CD14-positive monocyte (primary cell): ENCODE measurements at regions not wholly inside any gene's neighbourhood (a gene's known extent, or its start where the extent isn't known, plus 50 kb on each side); places are given as distances from the start of the nearest gene placed in this dataset.

Experiments used
- DNase-seq, 3 donors: peaks; one replicate each; pipeline ENCODE4 v3.0.0-alpha.2; 2011 to 2022
- H2AFZ ChIP-seq: 2 replicates; pipeline ENCODE4 v1.6.0; 2012; ENCODE audit warnings: mild to moderate bottlenecking, low read depth, low read length, inconsistent platforms; ENCODE audit not compliant: insufficient read depth, poor library complexity, severe bottlenecking
- H3K27ac ChIP-seq, 2 donors: 1 replicate in 1 of 2; 2 replicates in 1 of 2; pipeline ENCODE4 v1.5.1; 2012 to 2013; ENCODE audit warnings: low read length in 2 of 2, control low read depth in 1 of 2, inconsistent platforms in 1 of 2, low read depth in 1 of 2, mild to moderate bottlenecking in 1 of 2
- H3K27me3 ChIP-seq, 2 donors: one replicate each; pipeline versions ENCODE4 v1.6.0 to v1.6.1; 2011 to 2013; ENCODE audit warnings: low read length in 2 of 2; ENCODE audit not compliant: control insufficient read depth in 2 of 2, insufficient read depth in 2 of 2
- H3K36me3 ChIP-seq, 2 donors: replicated peaks in 1 of 2; 1 replicate in 1 of 2; 2 replicates in 1 of 2; pipeline versions ENCODE4 v1.5.1 to v1.6.1; 2012 to 2013; ENCODE audit warnings: low read length in 2 of 2, control low read depth in 1 of 2, inconsistent platforms in 1 of 2, mild to moderate bottlenecking in 1 of 2; ENCODE audit not compliant: insufficient read depth in 2 of 2, control insufficient read depth in 1 of 2
- H3K4me1 ChIP-seq, 2 donors: 1 replicate in 1 of 2; 2 replicates in 1 of 2; pipeline versions ENCODE4 v1.5.1 to v1.6.1; 2012 to 2013; ENCODE audit warnings: low read length in 2 of 2, control low read depth in 1 of 2, inconsistent platforms in 1 of 2, mild to moderate bottlenecking in 1 of 2, moderate library complexity in 1 of 2; ENCODE audit not compliant: insufficient read depth in 2 of 2, control insufficient read depth in 1 of 2
- H3K4me2 ChIP-seq: replicated peaks from 2 replicates; pipeline ENCODE3; 2012; ENCODE audit warnings: low read length, moderate library complexity, mild to moderate bottlenecking; ENCODE audit not compliant: poor library complexity, severe bottlenecking; ENCODE audit errors: extremely low read depth
- H3K4me3 ChIP-seq, 3 experiments: fragments of 200-600 bp in 1 of 3; sonication (generic) in 1 of 3; replicated peaks in 1 of 3; 1 replicate in 2 of 3; 2 replicates in 1 of 3; pipeline ENCODE4 v1.5.1; 2011 to 2013; ENCODE audit warnings: low read length in 3 of 3, mild to moderate bottlenecking in 3 of 3, control low read depth in 2 of 3, low read depth in 2 of 3, inconsistent platforms in 1 of 3, moderate library complexity in 1 of 3
- H3K79me2 ChIP-seq: 2 replicates; pipeline ENCODE4 v1.6.0; 2012; ENCODE audit warnings: mild to moderate bottlenecking, control low read depth, inconsistent platforms, low read length, moderate library complexity; ENCODE audit not compliant: insufficient read depth
- H3K9ac ChIP-seq: 2 replicates; pipeline ENCODE4 v1.6.0; 2017; ENCODE audit warnings: low read length, mild to moderate bottlenecking; ENCODE audit not compliant: insufficient read depth, poor library complexity, severe bottlenecking
- H3K9me3 ChIP-seq, 2 donors: replicated peaks in 1 of 2; 1 replicate in 1 of 2; 2 replicates in 1 of 2; pipeline versions ENCODE4 v1.5.1 to v1.6.1; 2012 to 2013; ENCODE audit warnings: low read length in 2 of 2, control low read depth in 1 of 2; ENCODE audit not compliant: control insufficient read depth in 1 of 2, insufficient read depth in 1 of 2
- H4K20me1 ChIP-seq: 2 replicates; pipeline ENCODE4 v1.6.0; 2012; ENCODE audit warnings: mild to moderate bottlenecking, low read length, control low read depth, moderate library complexity; ENCODE audit not compliant: insufficient read depth
- H3K27ac Mint-ChIP-seq, 7 donors: one replicate each; pipeline ENCODE4 v1.8.0; 2020; ENCODE audit warnings: mild to moderate bottlenecking in 7 of 7, mixed read lengths in 7 of 7, moderate library complexity in 6 of 7, inconsistent platforms in 2 of 7
- H3K27me3 Mint-ChIP-seq, 3 donors: one replicate each; pipeline ENCODE4 v1.8.0; 2021 to 2022; ENCODE audit warnings: low read depth in 3 of 3, mild to moderate bottlenecking in 3 of 3, mixed read lengths in 3 of 3, moderate library complexity in 3 of 3, inconsistent platforms in 1 of 3
- H3K36me3 Mint-ChIP-seq, 2 donors: one replicate each; pipeline ENCODE4 v1.8.0; 2020; ENCODE audit warnings: mixed read lengths in 2 of 2, inconsistent platforms in 1 of 2, mild to moderate bottlenecking in 1 of 2
- H3K4me1 Mint-ChIP-seq: one replicate; pipeline ENCODE4 v1.8.0; 2020; ENCODE audit warnings: mild to moderate bottlenecking, mixed read lengths
- H3K4me3 Mint-ChIP-seq, 2 donors: one replicate each; pipeline ENCODE4 v1.8.0; 2020; ENCODE audit warnings: mild to moderate bottlenecking in 2 of 2, mixed read lengths in 2 of 2, moderate library complexity in 1 of 2
- H3K9me3 Mint-ChIP-seq, 7 donors: one replicate each; pipeline ENCODE4 v1.8.0; 2020 to 2022; ENCODE audit warnings: mixed read lengths in 7 of 7, mild to moderate bottlenecking in 6 of 7, moderate library complexity in 6 of 7, inconsistent platforms in 2 of 7
- CTCF ChIP-seq: fragments of 200-600 bp; IDR thresholded peaks from one replicate; pipeline ENCODE4 v1.8.0; 2022; ENCODE audit warnings: antibody characterized with exemption, mild to moderate bottlenecking
- WGBS: methylation state at CpG from one replicate; pipeline ENCODE4 v1.1.5; 2013; ENCODE audit warnings: missing lambda C conversion rate; ENCODE audit not compliant: insufficient coverage; 5-methylcytosine and 5-hydroxymethylcytosine counted together
- intact Hi-C, 2 donors: fragments of 100-400 bp; cut with micrococcal nuclease; formaldehyde crosslinking; loops; one replicate each; pipeline versions ENCODE4 v1.15.0 to v1.15.1; 2023

- H3K27me3 Mint-ChIP-seq = peaks cover 4 to 15% (median 15%) of the 10 kb centered on the region in 3 donors
- H3K4me1 ChIP-seq = no peaks in the 10 kb centered on the region
- no peak overlapping the region for H3K9ac ChIP-seq
- no peak overlapping the region for H2AFZ ChIP-seq
- no peaks in the 10 kb centered on the region for H3K4me1 Mint-ChIP-seq
- H3K9me3 ChIP-seq = no peaks in the 10 kb centered on the region
- no peak overlapping the region for H3K27ac ChIP-seq
- no peaks in the 10 kb centered on the region for H3K27me3 ChIP-seq
- no peaks in the 10 kb centered on the region for H4K20me1 ChIP-seq
- H3K36me3 ChIP-seq = no peaks in the 10 kb centered on the region
- H3K4me2 ChIP-seq = no peak overlapping the region
- 96% methylated on average over 8 of the region's 12 CpGs for WGBS
- H3K4me3 Mint-ChIP-seq = no peak overlapping the region
- no peaks in the 10 kb centered on the region for H3K36me3 Mint-ChIP-seq
- DNase-seq = no peak
- H3K9me3 Mint-ChIP-seq = no peaks in the 10 kb centered on the region
- H3K4me3 ChIP-seq = no peak overlapping the region
- no peaks in the 10 kb centered on the region for H3K79me2 ChIP-seq
- no peak for TF ChIP-seq CTCF
- H3K27ac Mint-ChIP-seq = no peak overlapping the region
- intact Hi-C loops = no loop called here
Observed at GRCh38 chr17:79533116-79533515, 77.7 kb downstream of the RBFOX3 start.

- no peaks in the 10 kb centered on the region for H3K9me3 Mint-ChIP-seq
- H3K4me3 Mint-ChIP-seq = no peak overlapping the region
- H3K27me3 Mint-ChIP-seq = peaks cover 4 to 14% (median 14%) of the 10 kb centered on the region in 3 donors
- Histone ChIP-seq H3K79me2 (no peaks in the 10 kb centered on the region), H3K36me3 (no peaks in the 10 kb centered on the region), H3K9ac (no peak overlapping the region), H3K4me3 (no peak overlapping the region), H3K4me1 (no peaks in the 10 kb centered on the region), H3K27me3 (peaks cover 0 to 3% of the 10 kb centered on the region in 2 donors), H4K20me1 (no peaks in the 10 kb centered on the region), H2AFZ (no peak overlapping the region), H3K4me2 (no peak overlapping the region), H3K9me3 (no peaks in the 10 kb centered on the region), H3K27ac (no peak overlapping the region)
- intact Hi-C loops = no loop called here
- DNase-seq = no peak
- no peaks in the 10 kb centered on the region for H3K4me1 Mint-ChIP-seq
- H3K27ac Mint-ChIP-seq = no peak overlapping the region
- 91% methylated on average over 6 of the region's 10 CpGs for WGBS
- H3K36me3 Mint-ChIP-seq = no peaks in the 10 kb centered on the region
- TF ChIP-seq CTCF = no peak
Observed at GRCh38 chr17:79532107-79532790, 78.6 kb downstream of the RBFOX3 start.
